IMR-90 (cell line): ENCODE measurements at regions not wholly inside any gene's neighbourhood (a gene's known extent, or its start where the extent isn't known, plus 50 kb on each side); places are given as distances from the start of the nearest gene placed in this dataset.

Experiments
- ATAC-seq: fragments of 200-7000 bp; cut with Tn5 transposase; 2 replicates; pipeline ENCODE4 v1.9.1; 2020; ENCODE audit warnings: low read depth, mild to moderate bottlenecking, moderate library complexity
- BruUV-seq: library from RNA; stranded (reverse); fragments of 400-500 nt; replicated peaks from 2 replicates; lab custom pipeline; 2021; lab: Mats Ljungman, UMichigan
- CTCF ChIA-PET: fragments of 300-600 bp; formaldehyde crosslinking; extraction: SDS; loops from one replicate; lab custom pipeline; 2021; ENCODE audit warnings: antibody characterized with exemption; lab: Yijun Ruan, JAX
- POLR2A ChIA-PET: fragments of 300-600 bp; sonication (Branson Sonifier 250); formaldehyde crosslinking; loops from one replicate; lab custom pipeline; 2022; ENCODE audit warnings: antibody characterized with exemption; ENCODE audit not compliant: unreplicated experiment; lab: Charles Lee
- DNase-seq: peaks from one replicate; pipeline ENCODE4 v3.0.0; 2013
- H2AFZ ChIP-seq: replicated peaks from 2 replicates; pipeline ENCODE3; 2013; ENCODE audit warnings: low read length, mild to moderate bottlenecking; ENCODE audit not compliant: poor library complexity
- H2AK5ac ChIP-seq: 2 replicates; pipeline ENCODE4 v1.6.1; 2013; ENCODE audit warnings: low read depth, low read length, inconsistent platforms
- H2AK9ac ChIP-seq: replicated peaks from 2 replicates; pipeline ENCODE3; 2013; ENCODE audit warnings: mild to moderate bottlenecking, low read depth, low read length, moderate library complexity; ENCODE audit not compliant: poor library complexity
- H2BK120ac ChIP-seq: 2 replicates; pipeline ENCODE4 v1.6.1; 2013; ENCODE audit warnings: low read depth, low read length, inconsistent platforms
- H2BK15ac ChIP-seq: 3 replicates; pipeline ENCODE4 v1.6.1; 2013; ENCODE audit warnings: low read depth, low read length, inconsistent platforms
- H2BK20ac ChIP-seq: 2 replicates; pipeline ENCODE4 v1.6.1; 2013; ENCODE audit warnings: low read depth, mild to moderate bottlenecking, inconsistent platforms, low read length, moderate library complexity
- H2BK5ac ChIP-seq: 2 replicates; pipeline ENCODE4 v1.6.1; 2013; ENCODE audit warnings: mild to moderate bottlenecking, low read depth, low read length, inconsistent platforms; ENCODE audit not compliant: poor library complexity, severe bottlenecking
- H3K14ac ChIP-seq: replicated peaks from 2 replicates; pipeline ENCODE4 v1.6.1; 2013; ENCODE audit warnings: low read depth, low read length, inconsistent platforms
- H3K18ac ChIP-seq: 2 replicates; pipeline ENCODE4 v1.6.1; 2013; ENCODE audit warnings: low read depth, low read length, control low read depth
- H3K23ac ChIP-seq: 2 replicates; pipeline ENCODE4 v1.6.1; 2013; ENCODE audit warnings: low read depth, low read length, inconsistent platforms
- H3K27ac ChIP-seq: 2 replicates; pipeline ENCODE4 v1.5.1; 2013; ENCODE audit warnings: mild to moderate bottlenecking, control low read depth, low read length; ENCODE audit not compliant: insufficient read depth
- H3K27me3 ChIP-seq: 2 replicates; pipeline ENCODE4 v1.6.1; 2013; ENCODE audit warnings: low read length; ENCODE audit not compliant: control insufficient read depth, insufficient read depth
- H3K36me3 ChIP-seq: 2 replicates; pipeline ENCODE4 v1.6.1; 2013; ENCODE audit warnings: low read length, mixed read lengths; ENCODE audit not compliant: control insufficient read depth, insufficient read depth
- H3K4ac ChIP-seq: 2 replicates; pipeline ENCODE4 v1.6.1; 2013; ENCODE audit warnings: low read depth, low read length, inconsistent platforms
- H3K4me1 ChIP-seq: 2 replicates; pipeline ENCODE4 v1.6.1; 2013; ENCODE audit warnings: low read length, mixed read lengths; ENCODE audit not compliant: control insufficient read depth, insufficient read depth
- H3K4me2 ChIP-seq: 2 replicates; pipeline ENCODE4 v1.6.1; 2013; ENCODE audit warnings: low read depth, mild to moderate bottlenecking, control low read depth, low read length, moderate library complexity
- H3K4me3 ChIP-seq: 2 replicates; pipeline ENCODE4 v1.5.1; 2013; ENCODE audit warnings: low read depth, mild to moderate bottlenecking, control low read depth, low read length, moderate library complexity; ENCODE audit not compliant: insufficient read depth
- H3K56ac ChIP-seq: 2 replicates; pipeline ENCODE4 v1.6.1; 2013; ENCODE audit warnings: low read length, inconsistent platforms; ENCODE audit not compliant: insufficient read depth; ENCODE audit errors: extremely low read depth
- H3K79me1 ChIP-seq, 2 experiments: 2 replicates each; pipeline ENCODE4 v1.6.1; 2013; ENCODE audit warnings: low read length in 2 of 2, inconsistent platforms in 1 of 2, low read depth in 1 of 2
- H3K9ac ChIP-seq: 2 replicates; pipeline ENCODE4 v1.6.1; 2013; ENCODE audit warnings: low read depth, low read length, control low read depth
- H3K9me1 ChIP-seq: 2 replicates; pipeline ENCODE4 v1.6.1; 2013; ENCODE audit warnings: low read length, inconsistent platforms; ENCODE audit not compliant: insufficient read depth
- H3K9me3 ChIP-seq: 2 replicates; pipeline ENCODE4 v1.6.1; 2013; ENCODE audit warnings: low read length; ENCODE audit not compliant: control insufficient read depth, insufficient read depth
- H4K20me1 ChIP-seq: 2 replicates; pipeline ENCODE4 v1.6.1; 2013; ENCODE audit warnings: low read length, inconsistent platforms; ENCODE audit not compliant: insufficient read depth
- H4K5ac ChIP-seq: 2 replicates; pipeline ENCODE4 v1.6.1; 2013; ENCODE audit warnings: mild to moderate bottlenecking, low read depth, low read length, control low read depth
- H4K8ac ChIP-seq, 2 experiments: 2 replicates each; pipeline ENCODE4 v1.6.1; 2013; ENCODE audit warnings: low read depth in 2 of 2, low read length in 2 of 2, control low read depth in 1 of 2, inconsistent platforms in 1 of 2
- H4K91ac ChIP-seq: 2 replicates; pipeline ENCODE4 v1.6.1; 2013; ENCODE audit warnings: low read depth, low read length, inconsistent platforms; ENCODE audit not compliant: insufficient read depth
- BHLHE40 ChIP-seq: fragments of 150-350 bp; IDR thresholded peaks from 2 replicates; pipeline ENCODE4 v1.6.1; 2016; ENCODE audit warnings: mild to moderate bottlenecking, low read depth, low read length
- CEBPB ChIP-seq: IDR thresholded peaks from 2 replicates; pipeline ENCODE4 v1.6.1; 2012; ENCODE audit warnings: low read depth, low read length, improper control_type of control experiment
- CHD1 ChIP-seq: IDR thresholded peaks from 2 replicates; pipeline ENCODE4 v1.6.1; 2012; ENCODE audit warnings: low read depth, low read length, improper control_type of control experiment
- FOS ChIP-seq: fragments of 150-350 bp; IDR thresholded peaks from 2 replicates; pipeline ENCODE4 v1.6.1; 2016; ENCODE audit warnings: low read depth, low read length
- MAFK ChIP-seq: IDR thresholded peaks from 2 replicates; pipeline ENCODE4 v1.6.1; 2012; ENCODE audit warnings: low read depth, low read length, improper control_type of control experiment
- NFE2L2 ChIP-seq: fragments of 150-350 bp; IDR thresholded peaks from 2 replicates; pipeline ENCODE4 v1.6.1; 2016; ENCODE audit warnings: low read depth, mild to moderate bottlenecking, low read length
- RCOR1 ChIP-seq: IDR thresholded peaks from 2 replicates; pipeline ENCODE4 v1.6.1; 2012; ENCODE audit warnings: mild to moderate bottlenecking, low read length, improper control_type of control experiment; ENCODE audit not compliant: insufficient replicate concordance
- RFX5 ChIP-seq: IDR thresholded peaks from 2 replicates; pipeline ENCODE4 v1.8.0; 2012; ENCODE audit warnings: low read depth, mild to moderate bottlenecking, low read length, moderate library complexity
- WGBS, 2 experiments: methylation state at CpG; one replicate each; pipeline versions ENCODE4 v1.1.5 to v1.1.7; 2013; ENCODE audit warnings: missing lambda C conversion rate in 2 of 2; ENCODE audit not compliant: insufficient read length in 1 of 2; ENCODE audit errors: extremely low coverage in 2 of 2; 5-methylcytosine and 5-hydroxymethylcytosine counted together
- dilution Hi-C: fragments of 300-500 bp; cut with HindIII; formaldehyde crosslinking; loops from one replicate; pipeline ENCODE4 v1.14.3; 2018; ENCODE audit warnings: low sequenced_read_pairs; ENCODE audit not compliant: unreplicated experiment
- in situ Hi-C: fragments of 300-500 bp; cut with MboI; formaldehyde crosslinking; loops from 3 replicates; pipeline ENCODE4 v1.14.3; 2019; ENCODE audit warnings: low sequenced_read_pairs, inconsistent platforms, mixed read lengths
- intact Hi-C: fragments of 100-400 bp; cut with micrococcal nuclease; formaldehyde crosslinking; loops from 2 replicates; pipeline ENCODE4 v1.10.0; 2022
- TF ChIP-seq, protein P1 (sequence below): fragments of 150-350 bp; IDR thresholded peaks from 2 replicates; pipeline ENCODE4 v1.6.1; 2016; ENCODE audit warnings: low read depth, mild to moderate bottlenecking, low read length, moderate library complexity, borderline replicate concordance

GRCh38 chr16:17647879-17648872, 177.4 kb upstream of the XYLT1 start (continued):
- TF ChIP-seq CHD1 (no peak), CEBPB (no peak)

DNA sequence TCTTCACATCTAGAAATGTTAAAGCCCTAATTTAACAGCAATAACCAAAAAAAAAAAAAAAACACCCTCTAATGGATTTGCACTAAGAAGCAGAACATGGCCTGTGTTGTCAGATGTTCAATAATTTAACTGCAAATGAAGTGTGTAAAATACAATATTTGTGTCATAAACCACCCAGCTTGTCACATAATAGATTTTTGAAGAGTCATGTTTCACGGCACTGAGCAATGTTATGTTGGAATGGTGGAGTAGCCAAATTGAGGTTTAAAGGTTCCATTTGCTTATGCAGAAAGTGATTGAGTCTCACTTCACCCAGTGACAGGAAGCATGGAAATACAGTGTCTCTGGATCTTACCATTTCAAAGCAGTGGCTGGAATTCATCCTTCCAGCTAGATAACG, 173.2 kb upstream of the XYLT1 start:
- H3K79me1 ChIP-seq, result no peaks in the 10 kb centered on the region
- BruUV-seq, result no TSS peak
- no peak overlapping the region for H2BK120ac ChIP-seq
- CTCF ChIA-PET, result no interaction called here
- no peak overlapping the region for H3K9ac ChIP-seq
- no peak overlapping the region for H3K23ac ChIP-seq
- no peak overlapping the region for H4K91ac ChIP-seq
- dilution Hi-C loops (no loop called here), intact Hi-C loops (no loop called here), in situ Hi-C loops (no loop called here)
- no peak overlapping the region for H2AK9ac ChIP-seq
- H2BK15ac ChIP-seq, result no peak overlapping the region
- H3K18ac ChIP-seq, result no peak overlapping the region
- no peak overlapping the region for H4K5ac ChIP-seq
- no peak overlapping the region for H2AFZ ChIP-seq
- DNase-seq (no peak), ATAC-seq (no peak)
- H3K27ac ChIP-seq, result no peak overlapping the region
- H3K9me3 ChIP-seq, result no peaks in the 10 kb centered on the region
- H3K14ac ChIP-seq, result no peak overlapping the region
- no peaks in the 10 kb centered on the region for H4K20me1 ChIP-seq
- H3K4me2 ChIP-seq, result no peak overlapping the region
- WGBS, 2 experiments, result no CpG with 5 or more reads among the region's 2 CpGs
- H2BK20ac ChIP-seq, result no peak overlapping the region
- H3K9me1 ChIP-seq, result no peaks in the 10 kb centered on the region
- H2AK5ac ChIP-seq, result no peak overlapping the region
- no peak overlapping the region for H4K8ac ChIP-seq
- no peaks in the 10 kb centered on the region for H3K36me3 ChIP-seq
- POLR2A ChIA-PET, result no interaction called here
- TF ChIP-seq RFX5 (no peak), CHD1 (no peak), FOS (no peak), CEBPB (no peak), MAFK (no peak), BHLHE40 (no peak), NFE2L2 (no peak), RCOR1 (no peak)
- TF ChIP-seq, protein P1, sequence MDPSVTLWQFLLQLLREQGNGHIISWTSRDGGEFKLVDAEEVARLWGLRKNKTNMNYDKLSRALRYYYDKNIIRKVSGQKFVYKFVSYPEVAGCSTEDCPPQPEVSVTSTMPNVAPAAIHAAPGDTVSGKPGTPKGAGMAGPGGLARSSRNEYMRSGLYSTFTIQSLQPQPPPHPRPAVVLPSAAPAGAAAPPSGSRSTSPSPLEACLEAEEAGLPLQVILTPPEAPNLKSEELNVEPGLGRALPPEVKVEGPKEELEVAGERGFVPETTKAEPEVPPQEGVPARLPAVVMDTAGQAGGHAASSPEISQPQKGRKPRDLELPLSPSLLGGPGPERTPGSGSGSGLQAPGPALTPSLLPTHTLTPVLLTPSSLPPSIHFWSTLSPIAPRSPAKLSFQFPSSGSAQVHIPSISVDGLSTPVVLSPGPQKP, result no peak
- H3K56ac ChIP-seq, result no peak overlapping the region
- no peaks in the 10 kb centered on the region for H3K4me1 ChIP-seq
- no peaks in the 10 kb centered on the region for H3K27me3 ChIP-seq
- no peak overlapping the region for H3K4me3 ChIP-seq
- H3K4ac ChIP-seq, result no peak overlapping the region
- H2BK5ac ChIP-seq, result no peak overlapping the region
